GM06990 (cell line): ENCODE measurements at regions not wholly inside any gene's neighbourhood (a gene's known extent, or its start where the extent isn't known, plus 50 kb on each side); places are given as distances from the start of the nearest gene placed in this dataset.

Experiments
- DNase-seq: peaks from one replicate; pipeline ENCODE4 v3.0.0-alpha.2; 2011; ENCODE audit not compliant: insufficient read length; ENCODE audit errors: extremely low read depth
- H3K27me3 ChIP-seq: replicated peaks from 2 replicates; pipeline ENCODE4 v1.6.0; 2011; ENCODE audit warnings: low read length; ENCODE audit not compliant: control insufficient read depth, insufficient read depth
- H3K36me3 ChIP-seq: 2 replicates; pipeline ENCODE4 v1.5.1; 2011; ENCODE audit warnings: low read length; ENCODE audit not compliant: control insufficient read depth, insufficient read depth
- H3K4me3 ChIP-seq: replicated peaks from 2 replicates; pipeline ENCODE4 v1.5.1; 2011; ENCODE audit warnings: low read depth, mild to moderate bottlenecking, control low read depth, low read length
- TF ChIP-seq, protein P1 (sequence below): IDR thresholded peaks from 2 replicates; pipeline ENCODE4 v1.5.1; 2011; ENCODE audit warnings: low read length, control low read depth, mild to moderate bottlenecking, inconsistent platforms; ENCODE audit not compliant: insufficient read depth, poor library complexity, severe bottlenecking

DNA sequence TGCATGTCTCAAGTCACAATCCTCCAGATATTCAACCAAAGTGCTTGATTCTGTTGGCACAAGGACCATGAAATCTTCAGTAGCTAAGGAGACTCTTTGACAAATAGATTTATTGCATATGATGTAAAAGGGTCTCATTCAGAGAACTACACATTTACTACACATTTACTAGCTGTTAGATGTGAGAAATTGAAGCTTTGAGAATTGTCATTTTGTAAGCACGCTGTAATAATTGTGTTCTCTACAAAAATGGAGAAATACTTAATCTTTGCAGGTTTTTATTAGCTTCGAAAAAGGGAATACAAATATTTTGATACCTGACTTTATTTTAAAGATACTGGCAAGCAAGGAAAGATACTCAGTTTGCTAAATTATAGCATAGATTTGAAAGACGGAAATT is 70.2 kb upstream of the CHD2 start:
- TF ChIP-seq, protein P1, sequence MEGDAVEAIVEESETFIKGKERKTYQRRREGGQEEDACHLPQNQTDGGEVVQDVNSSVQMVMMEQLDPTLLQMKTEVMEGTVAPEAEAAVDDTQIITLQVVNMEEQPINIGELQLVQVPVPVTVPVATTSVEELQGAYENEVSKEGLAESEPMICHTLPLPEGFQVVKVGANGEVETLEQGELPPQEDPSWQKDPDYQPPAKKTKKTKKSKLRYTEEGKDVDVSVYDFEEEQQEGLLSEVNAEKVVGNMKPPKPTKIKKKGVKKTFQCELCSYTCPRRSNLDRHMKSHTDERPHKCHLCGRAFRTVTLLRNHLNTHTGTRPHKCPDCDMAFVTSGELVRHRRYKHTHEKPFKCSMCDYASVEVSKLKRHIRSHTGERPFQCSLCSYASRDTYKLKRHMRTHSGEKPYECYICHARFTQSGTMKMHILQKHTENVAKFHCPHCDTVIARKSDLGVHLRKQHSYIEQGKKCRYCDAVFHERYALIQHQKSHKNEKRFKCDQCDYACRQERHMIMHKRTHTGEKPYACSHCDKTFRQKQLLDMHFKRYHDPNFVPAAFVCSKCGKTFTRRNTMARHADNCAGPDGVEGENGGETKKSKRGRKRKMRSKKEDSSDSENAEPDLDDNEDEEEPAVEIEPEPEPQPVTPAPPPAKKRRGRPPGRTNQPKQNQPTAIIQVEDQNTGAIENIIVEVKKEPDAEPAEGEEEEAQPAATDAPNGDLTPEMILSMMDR: no peak
- Histone ChIP-seq H3K27me3 (no peaks in the 10 kb centered on the region), H3K36me3 (no peaks in the 10 kb centered on the region), H3K4me3 (no peak overlapping the region)
- DNase-seq: no peak

DNA sequence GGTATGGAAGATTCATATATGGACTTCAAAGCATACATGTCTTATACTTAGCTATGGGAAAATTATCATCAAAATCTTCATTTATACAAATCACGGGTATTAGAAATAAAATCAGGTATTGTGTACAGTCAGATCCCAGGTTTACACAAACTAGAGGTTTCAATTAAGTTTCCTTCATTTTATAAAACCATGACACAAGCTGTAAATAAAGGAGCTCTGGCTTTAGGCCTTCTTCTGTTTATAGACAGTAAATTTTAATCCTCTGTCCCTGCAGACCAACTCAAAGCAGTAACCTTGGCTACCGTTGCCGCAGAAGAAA is 68.8 kb upstream of the CHD2 start:
- TF ChIP-seq, protein P1: no peak
- DNase-seq: no peak
- H3K4me3 ChIP-seq: peak overlapping the region; percentile 44
- no peaks in the 10 kb centered on the region for H3K36me3 ChIP-seq
- no peaks in the 10 kb centered on the region for H3K27me3 ChIP-seq

DNA sequence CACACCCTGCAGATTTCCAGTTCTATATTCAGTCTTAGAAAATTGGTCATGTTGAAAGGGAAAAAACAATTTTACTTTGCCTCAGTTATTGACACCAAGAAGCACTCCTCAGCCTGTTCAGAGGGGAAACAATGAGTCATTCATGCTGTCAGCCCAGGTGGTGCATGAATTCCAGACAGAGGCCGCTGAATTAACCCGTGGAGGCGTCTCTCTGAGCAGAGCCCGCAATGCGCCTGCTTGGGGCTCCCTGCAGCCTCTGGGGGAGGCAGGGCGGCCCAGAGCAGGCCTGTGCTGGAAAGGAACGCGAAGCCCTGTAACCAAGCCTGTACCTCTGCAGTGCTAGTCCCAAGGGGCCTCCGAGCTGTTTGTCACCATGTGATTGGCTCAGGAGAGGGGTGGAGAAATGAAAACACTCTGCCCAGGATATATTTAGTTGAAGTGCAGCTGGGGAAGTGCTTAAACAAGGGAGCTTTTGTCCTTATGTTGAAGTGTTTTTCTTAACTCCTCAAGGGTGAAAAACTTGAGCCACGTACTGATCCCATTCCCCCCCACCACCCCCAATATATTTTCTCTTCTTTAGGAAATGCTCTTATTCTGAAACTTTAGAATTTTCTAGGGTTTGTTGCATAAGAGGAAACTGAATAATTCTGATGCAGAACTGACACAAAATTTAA is 68.3 kb upstream of the CHD2 start:
- peak overlapping the region; percentile 44 for H3K4me3 ChIP-seq
- peak; percentile 93 for DNase-seq
- TF ChIP-seq, protein P1: no peak

DNA sequence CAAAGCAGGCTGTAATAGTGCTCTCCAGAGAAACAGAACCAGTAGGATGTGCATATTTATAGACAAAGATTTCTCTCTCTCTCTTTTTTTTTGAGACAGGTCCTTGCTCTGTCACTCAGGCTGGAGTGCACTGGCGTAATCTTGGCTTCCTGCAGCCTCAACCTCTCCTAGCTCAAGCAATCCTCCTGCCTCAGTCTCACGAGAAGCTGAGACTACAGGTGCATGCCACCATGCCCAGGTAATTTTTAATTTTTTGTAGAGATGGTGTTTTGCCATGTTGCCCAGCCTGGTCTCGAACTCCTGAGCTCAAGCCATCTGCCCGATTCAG is 67.1 kb upstream of the CHD2 start:
- DNase-seq: no peak
- TF ChIP-seq, protein P1: no peak
- H3K4me3 ChIP-seq: no peak overlapping the region
- no peaks in the 10 kb centered on the region for H3K27me3 ChIP-seq
- H3K36me3 ChIP-seq: no peaks in the 10 kb centered on the region

More for the DNA sequence above, 68.3 kb upstream of the CHD2 start:
- Histone ChIP-seq H3K27me3 (no peaks in the 10 kb centered on the region), H3K36me3 (no peaks in the 10 kb centered on the region)

DNA sequence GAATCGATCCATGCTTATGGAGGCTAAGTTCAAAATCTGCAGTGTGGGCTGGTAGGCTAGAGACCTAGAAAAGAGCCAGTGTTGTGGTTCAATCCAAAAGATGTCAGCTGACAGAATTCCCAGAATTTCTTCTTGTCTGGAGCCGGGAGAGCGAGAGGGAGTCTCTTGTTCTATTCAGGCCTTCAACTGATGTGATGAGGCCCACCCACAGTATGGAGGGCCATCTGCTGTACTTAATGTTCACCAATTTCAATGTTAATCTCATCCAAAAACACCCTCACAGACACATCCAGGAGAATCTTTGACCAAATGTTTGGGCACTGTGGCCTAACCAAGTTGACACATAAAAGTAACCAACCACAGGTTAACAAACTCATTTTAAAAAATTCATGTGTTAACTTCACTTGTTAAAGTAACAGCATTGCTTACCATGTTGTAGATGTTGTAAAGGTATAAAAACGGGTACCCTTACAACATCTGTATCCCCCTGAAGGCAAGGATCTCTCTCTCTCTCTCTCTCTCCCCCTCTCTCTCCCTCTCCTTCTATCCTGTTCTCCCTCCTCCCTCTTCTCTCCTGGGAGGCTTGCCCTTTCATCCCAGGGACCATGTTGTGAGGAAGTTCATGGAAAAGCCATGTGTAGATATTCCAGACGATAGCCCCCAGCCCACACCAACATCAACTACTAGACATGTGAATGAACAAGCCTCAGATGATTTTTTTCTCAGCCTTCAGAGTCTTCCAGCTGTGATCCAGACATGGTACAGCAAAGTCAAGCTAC is 66.4 kb upstream of the CHD2 start:
- no peak overlapping the region for H3K4me3 ChIP-seq
- TF ChIP-seq, protein P1: no peak
- no peak for DNase-seq
- H3K36me3 ChIP-seq: no peaks in the 10 kb centered on the region
- H3K27me3 ChIP-seq: no peaks in the 10 kb centered on the region
